ENCODE measurements at regions not wholly inside any gene's neighbourhood (a gene's known extent, or its start where the extent isn't known, plus 50 kb on each side); places are given as distances from the start of the nearest gene placed in this dataset.

- no peaks in the 10 kb centered on the region for H3K36me3 Mint-ChIP-seq (ENCODE audit: unreplicated experiment)
- no peak overlapping the region for H3K27ac Mint-ChIP-seq (ENCODE audit: unreplicated experiment)
- H3K4me3 Mint-ChIP-seq (ENCODE audit: unreplicated experiment), result no peak overlapping the region
- H3K9me3 Mint-ChIP-seq (ENCODE audit: unreplicated experiment), result no peaks in the 10 kb centered on the region
- H3K4me1 Mint-ChIP-seq (ENCODE audit: unreplicated experiment), result peaks cover 19% of the 10 kb centered on the region
- TF ChIP-seq CTCF (IDR thresholded peaks at IDR 0.05), result no peak
- DNase-seq (ENCODE audit: extremely low spot score, unreplicated experiment), result no peak
- H3K27me3 Mint-ChIP-seq (ENCODE audit: unreplicated experiment), result no peaks in the 10 kb centered on the region
These were observed 138.6 kb downstream of the KCNRG start for GRCh38 chr13:50153876-50154275.

GRCh38 chr13:50154697-50155096 lies 139.5 kb downstream of the KCNRG start:
- no peak overlapping the region for H3K27ac Mint-ChIP-seq (ENCODE audit: unreplicated experiment)
- H3K4me3 Mint-ChIP-seq (ENCODE audit: unreplicated experiment), result no peak overlapping the region
- no peaks in the 10 kb centered on the region for H3K27me3 Mint-ChIP-seq (ENCODE audit: unreplicated experiment)
- no peak for DNase-seq (ENCODE audit: extremely low spot score, unreplicated experiment)
- H3K4me1 Mint-ChIP-seq (ENCODE audit: unreplicated experiment), result peaks cover 19% of the 10 kb centered on the region
- TF ChIP-seq CTCF (IDR thresholded peaks at IDR 0.05), result no peak
- H3K9me3 Mint-ChIP-seq (ENCODE audit: unreplicated experiment), result no peaks in the 10 kb centered on the region
- no peaks in the 10 kb centered on the region for H3K36me3 Mint-ChIP-seq (ENCODE audit: unreplicated experiment)

GRCh38 chr13:50156140-50156539 lies 140.9 kb downstream of the KCNRG start:
- H3K36me3 Mint-ChIP-seq (ENCODE audit: unreplicated experiment), result peaks cover 2% of the 10 kb centered on the region
- no peak for DNase-seq (ENCODE audit: extremely low spot score, unreplicated experiment)
- no peak overlapping the region for H3K4me3 Mint-ChIP-seq (ENCODE audit: unreplicated experiment)
- H3K27me3 Mint-ChIP-seq (ENCODE audit: unreplicated experiment), result no peaks in the 10 kb centered on the region
- H3K27ac Mint-ChIP-seq (ENCODE audit: unreplicated experiment), result no peak overlapping the region
- peaks cover 19% of the 10 kb centered on the region for H3K4me1 Mint-ChIP-seq (ENCODE audit: unreplicated experiment)
- no peaks in the 10 kb centered on the region for H3K9me3 Mint-ChIP-seq (ENCODE audit: unreplicated experiment)
- TF ChIP-seq CTCF (IDR thresholded peaks at IDR 0.05), result no peak

GRCh38 chr13:50156561-50157127 lies 141.4 kb downstream of the KCNRG start:
- H3K4me3 Mint-ChIP-seq (ENCODE audit: unreplicated experiment), result no peak overlapping the region
- peaks cover 19% of the 10 kb centered on the region for H3K4me1 Mint-ChIP-seq (ENCODE audit: unreplicated experiment)
- H3K27ac Mint-ChIP-seq (ENCODE audit: unreplicated experiment), result no peak overlapping the region
- no peak for DNase-seq (ENCODE audit: extremely low spot score, unreplicated experiment)
- no peak for TF ChIP-seq CTCF (IDR thresholded peaks at IDR 0.05)
- H3K27me3 Mint-ChIP-seq (ENCODE audit: unreplicated experiment), result no peaks in the 10 kb centered on the region
- H3K36me3 Mint-ChIP-seq (ENCODE audit: unreplicated experiment), result peaks cover 2% of the 10 kb centered on the region
- no peaks in the 10 kb centered on the region for H3K9me3 Mint-ChIP-seq (ENCODE audit: unreplicated experiment)

DNA sequence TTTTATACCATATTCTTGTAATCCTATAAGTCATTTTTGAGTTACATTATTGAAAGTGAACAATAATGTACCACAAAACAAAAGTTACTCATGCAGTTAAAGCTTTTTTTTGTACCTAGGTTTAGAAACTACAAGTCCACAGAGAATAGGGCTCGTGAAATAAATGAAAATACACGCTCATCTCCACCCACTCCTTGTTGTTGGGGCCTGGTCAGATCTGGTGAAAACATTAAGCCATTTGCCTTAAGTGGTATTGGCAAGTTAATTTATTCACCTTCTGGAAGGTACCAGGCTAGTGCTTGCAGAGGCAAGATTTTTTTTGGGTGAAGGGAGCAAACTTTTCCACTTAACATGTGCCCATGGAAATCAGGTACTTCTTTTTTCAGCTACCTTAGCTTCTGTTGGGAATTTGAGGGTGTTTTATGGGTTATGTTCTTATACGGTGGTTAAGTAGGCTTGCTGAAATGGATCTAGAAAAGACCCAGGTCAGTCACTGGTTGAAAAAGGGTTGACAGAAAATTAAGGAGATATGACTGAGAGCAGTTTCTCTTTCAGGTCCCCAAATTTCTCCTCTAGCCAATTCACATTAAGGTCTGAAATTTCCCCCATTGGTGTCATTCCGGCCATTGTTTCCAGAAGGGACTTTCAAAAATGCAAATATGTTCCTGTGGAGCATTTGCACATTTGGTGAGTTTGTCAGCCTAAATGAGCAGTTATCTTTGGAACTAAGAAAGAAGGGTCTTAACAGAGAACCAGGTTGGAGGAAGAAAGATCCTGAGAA lies 143.3 kb downstream of the KCNRG start:
- Mint-ChIP-seq H3K4me1 (ENCODE audit: unreplicated experiment) (peaks cover 10% of the 10 kb centered on the region), H3K36me3 (ENCODE audit: unreplicated experiment) (peaks cover 2% of the 10 kb centered on the region), H3K27ac (ENCODE audit: unreplicated experiment) (no peak overlapping the region), H3K27me3 (ENCODE audit: unreplicated experiment) (no peaks in the 10 kb centered on the region), H3K9me3 (ENCODE audit: unreplicated experiment) (no peaks in the 10 kb centered on the region), H3K4me3 (ENCODE audit: unreplicated experiment) (no peak overlapping the region)
- TF ChIP-seq CTCF (IDR thresholded peaks at IDR 0.05), result no peak
- no peak for DNase-seq (ENCODE audit: extremely low spot score, unreplicated experiment)
